Smooth muscle cell (in vitro differentiated cells): ENCODE measurements at regions not wholly inside any gene's neighbourhood (a gene's known extent, or its start where the extent isn't known, plus 50 kb on each side); places are given as distances from the start of the nearest gene placed in this dataset.
"Not testable (repeated sequence)": the region's sequence is repeated elsewhere in the genome, so short reads cannot be mapped to it uniquely, and the experiment has no call there.

Experiments
- DNase-seq: peaks from one replicate; lab custom pipeline; 2025; ENCODE audit not compliant: unreplicated experiment; lab: John Stamatoyannopoulos, UW
- H2AFZ ChIP-seq: fragments of 200-600 bp; sonication (generic); 2 replicates; pipeline ENCODE4 v1.6.0; 2016; ENCODE audit warnings: antibody characterized with exemption, low read depth, mild to moderate bottlenecking
- H3F3A ChIP-seq: fragments of 200-600 bp; sonication (generic); 2 replicates; pipeline ENCODE4 v1.6.0; 2017; ENCODE audit warnings: antibody characterized with exemption, low read depth
- H3K27ac ChIP-seq: fragments of 200-600 bp; sonication (generic); 2 replicates; pipeline ENCODE4 v1.5.1; 2016; ENCODE audit warnings: low read depth, mild to moderate bottlenecking
- H3K27me3 ChIP-seq: fragments of 200-600 bp; sonication (generic); 2 replicates; pipeline ENCODE4 v1.6.1; 2016; ENCODE audit warnings: low read depth, mild to moderate bottlenecking
- H3K36me3 ChIP-seq: fragments of 200-600 bp; sonication (generic); 2 replicates; pipeline ENCODE4 v1.5.1; 2016; ENCODE audit warnings: low read depth
- H3K4me1 ChIP-seq: fragments of 200-600 bp; sonication (generic); 2 replicates; pipeline ENCODE4 v1.5.1; 2016; ENCODE audit warnings: low read depth
- H3K4me2 ChIP-seq: fragments of 200-600 bp; sonication (generic); 2 replicates; pipeline ENCODE4 v1.6.0; 2016; ENCODE audit warnings: mild to moderate bottlenecking
- H3K4me3 ChIP-seq: fragments of 200-600 bp; sonication (generic); 2 replicates; pipeline ENCODE4 v1.5.1; 2016; ENCODE audit warnings: mild to moderate bottlenecking
- H3K79me2 ChIP-seq: fragments of 200-600 bp; sonication (generic); 2 replicates; pipeline ENCODE4 v1.6.0; 2016; ENCODE audit warnings: low read depth, mild to moderate bottlenecking
- H3K9ac ChIP-seq: fragments of 200-600 bp; sonication (generic); 2 replicates; pipeline ENCODE4 v1.6.0; 2016; ENCODE audit warnings: low read depth
- H3K9me3 ChIP-seq: fragments of 200-600 bp; sonication (generic); replicated peaks from 2 replicates; pipeline ENCODE4 v1.5.1; 2016; ENCODE audit warnings: low read depth
- H4K20me1 ChIP-seq: fragments of 200-600 bp; sonication (generic); 2 replicates; pipeline ENCODE4 v1.6.0; 2016; ENCODE audit warnings: low read depth
- CTCF ChIP-seq: fragments of 200-600 bp; sonication (generic); IDR thresholded peaks from 2 replicates; pipeline ENCODE4 v1.5.1; 2017; ENCODE audit warnings: borderline replicate concordance, mild to moderate bottlenecking, antibody characterized with exemption; ENCODE audit not compliant: insufficient read depth, poor library complexity, severe bottlenecking
- WGBS: methylation state at CpG from one replicate; pipeline ENCODE4 v1.1.7; 2016; ENCODE audit warnings: low lambda C conversion rate; 5-methylcytosine and 5-hydroxymethylcytosine counted together

GRCh38 chrX:45986081-45986480 lies 559.1 kb downstream of the ZNF674 start:
- Histone ChIP-seq H3K4me3 (no peak overlapping the region), H3K36me3 (no peaks in the 10 kb centered on the region), H3K4me2 (no peak overlapping the region), H3K9ac (no peak overlapping the region), H3K27me3 (no peaks in the 10 kb centered on the region), H3F3A (no peaks in the 10 kb centered on the region), H3K4me1 (no peaks in the 10 kb centered on the region), H3K27ac (peak overlapping the region; percentile 64), H4K20me1 (no peaks in the 10 kb centered on the region), H3K9me3 (no peaks in the 10 kb centered on the region), H2AFZ (no peak overlapping the region), H3K79me2 (no peaks in the 10 kb centered on the region)
- WGBS = 55% methylated on average over 1 of the region's 1 CpG
- no peak for TF ChIP-seq CTCF
- no peak for DNase-seq

- not testable (repeated sequence) for H3F3A ChIP-seq, H3K27ac ChIP-seq, H3K4me2 ChIP-seq, H3K9ac ChIP-seq, H2AFZ ChIP-seq, H3K4me3 ChIP-seq, H3K79me2 ChIP-seq, H4K20me1 ChIP-seq, H3K36me3 ChIP-seq, DNase-seq, H3K4me1 ChIP-seq, H3K27me3 ChIP-seq, H3K9me3 ChIP-seq
- 91% methylated on average over 14 of the region's 14 CpGs for WGBS
Measured at GRCh38 chrX:45982958-45983727, 562.1 kb downstream of the ZNF674 start.

DNA sequence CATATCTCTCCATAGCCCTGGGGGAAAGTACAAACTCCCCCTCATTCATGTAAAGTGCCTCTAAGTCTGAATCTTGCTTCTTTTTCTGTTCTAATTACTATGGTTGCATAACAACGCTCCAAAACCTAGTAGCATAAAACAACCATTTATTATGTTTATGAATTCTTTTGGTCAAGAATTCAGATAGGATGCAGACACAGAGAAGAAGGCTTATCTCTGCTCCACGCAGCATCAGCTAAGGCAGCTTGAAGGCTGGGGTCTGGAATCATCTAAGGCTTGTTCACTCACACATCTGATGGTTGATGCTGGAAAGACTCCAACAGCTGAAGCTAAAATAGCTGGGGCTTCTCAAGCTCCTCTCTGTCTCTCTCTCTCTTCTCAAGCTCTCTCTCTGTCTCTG lies 564.5 kb downstream of the ZNF674 start:
- H3K9ac ChIP-seq = no peak overlapping the region
- no peaks in the 10 kb centered on the region for H3K36me3 ChIP-seq
- no peak for DNase-seq
- no peak for TF ChIP-seq CTCF
- H3F3A ChIP-seq = no peaks in the 10 kb centered on the region
- H3K27me3 ChIP-seq = no peaks in the 10 kb centered on the region
- H3K4me3 ChIP-seq = no peak overlapping the region
- no peak overlapping the region for H2AFZ ChIP-seq
- peak overlapping the region; percentile 72 for H3K27ac ChIP-seq
- H3K4me1 ChIP-seq = peaks cover 15% of the 10 kb centered on the region
- no peaks in the 10 kb centered on the region for H4K20me1 ChIP-seq
- H3K9me3 ChIP-seq = no peaks in the 10 kb centered on the region
- H3K4me2 ChIP-seq = no peak overlapping the region
- no peaks in the 10 kb centered on the region for H3K79me2 ChIP-seq
- WGBS = 29% methylated on average over 2 of the region's 2 CpGs

DNA sequence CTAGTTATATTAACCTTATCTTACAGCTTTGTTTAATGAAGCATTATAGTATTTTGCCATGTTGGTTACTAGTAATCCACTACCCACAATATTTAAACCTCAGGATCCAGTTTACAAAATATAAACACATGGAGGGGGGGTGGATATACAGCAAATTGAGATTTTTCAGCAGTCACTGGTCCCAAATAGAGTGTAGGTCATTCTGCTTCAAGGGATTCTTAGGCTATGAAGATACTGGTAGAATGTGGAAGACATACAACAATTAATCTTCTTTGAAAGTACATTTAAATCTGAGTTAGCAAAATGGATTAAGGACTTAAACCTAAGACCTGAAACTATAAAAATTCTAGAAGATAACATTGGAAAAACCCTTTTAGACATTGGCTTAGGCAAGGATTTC lies 569.6 kb downstream of the ZNF674 start:
- DNase-seq = no peak
- Histone ChIP-seq H3K4me1 (peaks cover 15% of the 10 kb centered on the region), H3K9me3 (no peaks in the 10 kb centered on the region), H3K9ac (no peak overlapping the region), H3K4me3 (no peak overlapping the region), H3K36me3 (no peaks in the 10 kb centered on the region), H3K27me3 (no peaks in the 10 kb centered on the region), H3K79me2 (no peaks in the 10 kb centered on the region), H4K20me1 (no peaks in the 10 kb centered on the region), H3K27ac (peak overlapping the region; percentile 30), H3K4me2 (peak overlapping the region; percentile 25), H2AFZ (no peak overlapping the region), H3F3A (no peaks in the 10 kb centered on the region)
- no peak for TF ChIP-seq CTCF
